ENCODE measurements at regions not wholly inside any gene's neighbourhood (a gene's known extent, or its start where the extent isn't known, plus 50 kb on each side); places are given as distances from the start of the nearest gene placed in this dataset.
A peak's percentile ranks its signal among the peaks of the same experiment; 100 is the strongest.

- no peak for DNase-seq (ENCODE audit: low read depth)
Observed at GRCh38 chr2:163269374-163270021, 430.9 kb upstream of the KCNH7 start.

- peak; percentile 97 for DNase-seq (ENCODE audit: low read depth)
Observed at GRCh38 chr2:163266772-163267171, 428.2 kb upstream of the KCNH7 start.

GRCh38 chr2:163265562-163265961, 427.0 kb upstream of the KCNH7 start:
- DNase-seq (ENCODE audit: low read depth), result no peak

- DNase-seq (ENCODE audit: low read depth), result peak; percentile 51
Observed at GRCh38 chr2:163264341-163264740, 425.8 kb upstream of the KCNH7 start.

- no peak for DNase-seq (ENCODE audit: low read depth)
Observed at GRCh38 chr2:163259489-163259888, 420.9 kb upstream of the KCNH7 start.

- DNase-seq (ENCODE audit: low read depth), result peak; percentile 18
Observed at GRCh38 chr2:163255086-163255485, 416.5 kb upstream of the KCNH7 start.

- DNase-seq (ENCODE audit: low read depth), result no peak
Observed at GRCh38 chr2:163253621-163254285, 415.2 kb upstream of the KCNH7 start.

- DNase-seq (ENCODE audit: low read depth), result peak; percentile 27
Observed at GRCh38 chr2:163252199-163252598, 413.6 kb upstream of the KCNH7 start.

- peak; percentile 26 for DNase-seq (ENCODE audit: low read depth)
Observed at GRCh38 chr2:163248376-163249253, 410.0 kb upstream of the KCNH7 start.

GRCh38 chr2:163247847-163248220, 409.3 kb upstream of the KCNH7 start:
- DNase-seq (ENCODE audit: low read depth), result peak; percentile 15

GRCh38 chr2:163247156-163247846, 408.7 kb upstream of the KCNH7 start:
- DNase-seq (ENCODE audit: low read depth), result no peak

- no peak for DNase-seq (ENCODE audit: low read depth)
Observed at GRCh38 chr2:163246135-163246534, 407.6 kb upstream of the KCNH7 start.

GRCh38 chr2:163236553-163236952, 398.0 kb upstream of the KCNH7 start:
- no peak for DNase-seq (ENCODE audit: low read depth)

- no peak for DNase-seq (ENCODE audit: low read depth)
Observed at GRCh38 chr2:163231666-163232065, 393.1 kb upstream of the KCNH7 start.

GRCh38 chr2:163213661-163214081, 375.1 kb upstream of the KCNH7 start:
- DNase-seq (ENCODE audit: low read depth), result peak; percentile 82

GRCh38 chr2:163210430-163210918, 371.9 kb upstream of the KCNH7 start:
- peak; percentile 84 for DNase-seq (ENCODE audit: low read depth)

GRCh38 chr2:163207693-163208370, 369.3 kb upstream of the KCNH7 start:
- DNase-seq (ENCODE audit: low read depth), result peak; percentile 92

- peak; percentile 24 for DNase-seq (ENCODE audit: low read depth)
Observed at GRCh38 chr2:163205589-163206254, 367.2 kb upstream of the KCNH7 start.

GRCh38 chr2:163200741-163201140, 362.2 kb upstream of the KCNH7 start:
- no peak for DNase-seq (ENCODE audit: low read depth)

GRCh38 chr2:163198972-163199371, 360.4 kb upstream of the KCNH7 start:
- peak; percentile 53 for DNase-seq (ENCODE audit: low read depth)

- DNase-seq (ENCODE audit: low read depth), result no peak
Observed at GRCh38 chr2:163198007-163198406, 359.4 kb upstream of the KCNH7 start.

All from M059J (cell line).